C4-2B (cell line): ENCODE measurements at regions not wholly inside any gene's neighbourhood (a gene's known extent, or its start where the extent isn't known, plus 50 kb on each side); places are given as distances from the start of the nearest gene placed in this dataset.

ENCODE experiments used
- H3K27ac ChIP-seq: fragments of 450-650 bp; 2 replicates; pipeline ENCODE4 v1.5.1; 2017
- ZFX ChIP-seq: fragments of 450-650 bp; IDR thresholded peaks from 2 replicates; pipeline ENCODE4 v1.6.1; 2017
- TF ChIP-seq, protein P1 (sequence below): fragments of 450-650 bp; conservative IDR thresholded peaks from 2 replicates; pipeline ENCODE4 v1.5.1; 2017; ENCODE audit warnings: mild to moderate bottlenecking

DNA sequence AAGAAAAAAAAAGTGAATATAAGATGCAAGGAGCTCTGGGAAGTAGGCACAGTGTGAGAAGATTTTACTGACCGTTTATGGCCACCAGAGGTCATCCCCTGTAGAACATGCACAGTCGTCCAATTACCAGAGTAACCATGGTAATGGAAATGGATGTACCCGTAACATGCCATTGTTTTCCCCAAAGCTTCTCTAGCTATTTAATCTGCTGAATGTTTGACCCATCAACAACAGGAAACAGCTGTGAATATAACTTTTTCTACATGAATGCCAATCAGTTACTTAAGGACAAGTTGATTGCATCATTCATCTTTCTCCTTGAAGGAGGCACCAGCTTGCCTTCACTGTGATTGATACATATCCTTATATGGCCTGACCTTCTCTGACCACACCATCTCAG lies 1967.0 kb upstream of the CDH9 start:
- H3K27ac ChIP-seq: no peak overlapping the region
- TF ChIP-seq, protein P1, sequence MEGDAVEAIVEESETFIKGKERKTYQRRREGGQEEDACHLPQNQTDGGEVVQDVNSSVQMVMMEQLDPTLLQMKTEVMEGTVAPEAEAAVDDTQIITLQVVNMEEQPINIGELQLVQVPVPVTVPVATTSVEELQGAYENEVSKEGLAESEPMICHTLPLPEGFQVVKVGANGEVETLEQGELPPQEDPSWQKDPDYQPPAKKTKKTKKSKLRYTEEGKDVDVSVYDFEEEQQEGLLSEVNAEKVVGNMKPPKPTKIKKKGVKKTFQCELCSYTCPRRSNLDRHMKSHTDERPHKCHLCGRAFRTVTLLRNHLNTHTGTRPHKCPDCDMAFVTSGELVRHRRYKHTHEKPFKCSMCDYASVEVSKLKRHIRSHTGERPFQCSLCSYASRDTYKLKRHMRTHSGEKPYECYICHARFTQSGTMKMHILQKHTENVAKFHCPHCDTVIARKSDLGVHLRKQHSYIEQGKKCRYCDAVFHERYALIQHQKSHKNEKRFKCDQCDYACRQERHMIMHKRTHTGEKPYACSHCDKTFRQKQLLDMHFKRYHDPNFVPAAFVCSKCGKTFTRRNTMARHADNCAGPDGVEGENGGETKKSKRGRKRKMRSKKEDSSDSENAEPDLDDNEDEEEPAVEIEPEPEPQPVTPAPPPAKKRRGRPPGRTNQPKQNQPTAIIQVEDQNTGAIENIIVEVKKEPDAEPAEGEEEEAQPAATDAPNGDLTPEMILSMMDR: peak; percentile 68
- TF ChIP-seq ZFX: no peak

DNA sequence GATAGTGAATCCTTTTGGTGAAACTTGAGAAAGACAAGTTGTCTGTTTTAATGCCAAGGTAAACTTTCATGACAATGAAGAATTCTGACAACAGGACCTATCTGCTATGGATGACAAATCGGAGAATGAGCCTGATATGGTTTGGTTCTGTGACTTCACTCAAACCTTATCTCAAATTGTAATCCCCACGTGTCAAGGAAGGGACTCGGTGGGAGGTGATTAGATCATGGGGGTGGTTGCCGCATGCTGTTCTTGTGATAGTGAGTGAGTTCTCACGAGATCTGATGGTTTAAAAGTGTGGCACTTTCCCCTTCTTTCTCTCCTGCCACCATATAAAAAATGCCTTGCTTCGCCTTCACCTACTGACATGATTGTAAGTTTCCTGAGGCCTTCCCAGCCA lies 1964.1 kb upstream of the CDH9 start:
- no peak for TF ChIP-seq ZFX
- TF ChIP-seq, protein P1: no peak
- no peak overlapping the region for H3K27ac ChIP-seq

DNA sequence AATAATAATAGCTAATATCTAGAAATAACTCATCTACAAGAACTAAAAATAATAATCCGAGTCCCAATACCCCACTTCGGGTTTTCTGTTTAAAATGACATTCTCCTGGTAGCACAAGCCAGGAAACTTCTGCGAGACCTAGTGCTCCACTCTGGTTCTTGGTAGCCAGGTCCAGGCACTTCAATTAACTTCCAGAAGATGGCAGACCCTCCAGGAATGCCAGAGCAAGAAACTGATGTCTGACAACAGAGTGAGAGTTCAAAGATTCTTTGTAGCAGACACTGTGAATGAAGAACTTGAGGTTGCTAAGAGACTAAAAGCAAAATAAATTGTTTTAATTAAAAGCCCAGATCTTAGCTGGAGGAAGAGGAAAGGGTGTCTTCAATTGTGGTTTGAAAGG lies 1963.3 kb upstream of the CDH9 start:
- H3K27ac ChIP-seq: no peak overlapping the region
- no peak for TF ChIP-seq ZFX
- TF ChIP-seq, protein P1: peak; percentile 32

DNA sequence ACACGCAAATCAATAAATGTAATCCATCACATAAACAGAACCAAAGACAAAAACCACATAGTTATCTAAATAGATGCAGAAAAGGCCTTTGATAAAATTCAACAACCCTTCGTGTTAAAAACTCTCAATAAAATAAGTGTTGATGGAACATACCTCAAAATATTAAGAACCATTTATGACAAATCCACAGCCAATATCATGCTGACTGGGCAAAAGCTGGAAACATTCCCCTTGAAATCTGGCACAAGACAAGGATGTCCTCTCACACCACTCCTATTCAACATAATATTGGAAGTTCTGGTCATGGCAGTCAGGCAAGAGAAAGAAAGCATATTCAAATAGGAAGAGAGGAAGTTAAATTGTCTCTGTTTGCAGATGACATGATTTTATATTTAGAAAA lies 1946.3 kb upstream of the CDH9 start:
- H3K27ac ChIP-seq: no peak overlapping the region
- TF ChIP-seq ZFX: no peak
- TF ChIP-seq, protein P1: no peak

DNA sequence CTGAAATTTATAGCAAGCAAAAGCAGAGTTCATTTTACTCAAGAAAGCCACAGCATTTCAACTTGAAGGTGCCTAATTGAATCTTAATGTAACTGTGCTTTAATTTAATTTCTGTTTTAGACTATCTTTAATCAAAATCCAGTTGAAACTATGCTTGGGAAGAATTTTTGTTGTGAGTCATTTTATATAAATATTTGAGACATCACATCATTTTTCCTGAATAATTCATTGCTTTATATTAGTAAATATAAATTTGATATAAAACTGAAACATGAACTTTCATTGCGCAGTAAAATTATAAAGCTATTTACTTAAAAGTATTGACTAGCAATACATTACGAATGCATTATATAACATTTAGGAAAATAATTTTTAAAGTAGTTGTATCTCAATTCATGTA lies 1937.1 kb upstream of the CDH9 start:
- no peak overlapping the region for H3K27ac ChIP-seq
- TF ChIP-seq, protein P1: no peak
- TF ChIP-seq ZFX: no peak

DNA sequence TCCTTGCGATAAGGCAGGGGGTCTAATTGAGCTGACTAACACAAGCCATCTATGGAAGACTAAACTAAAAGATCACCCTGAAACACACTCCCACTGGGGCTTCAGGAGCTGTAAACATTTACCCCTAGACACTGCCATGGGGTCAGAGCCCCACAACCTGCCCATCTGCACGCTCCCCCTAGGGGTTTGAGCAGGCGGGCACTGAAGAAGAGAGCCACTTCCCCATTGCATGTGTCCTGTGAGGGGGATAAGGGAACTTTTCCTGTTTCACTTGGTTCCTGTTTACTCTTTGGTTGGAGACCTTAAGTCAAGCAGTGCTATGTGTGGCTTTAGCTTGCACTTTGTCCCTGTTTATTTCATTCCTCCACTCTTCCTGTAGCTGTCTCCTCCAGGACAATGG lies 1929.5 kb upstream of the CDH9 start:
- H3K27ac ChIP-seq: no peak overlapping the region
- TF ChIP-seq ZFX: no peak
- TF ChIP-seq, protein P1: no peak

DNA sequence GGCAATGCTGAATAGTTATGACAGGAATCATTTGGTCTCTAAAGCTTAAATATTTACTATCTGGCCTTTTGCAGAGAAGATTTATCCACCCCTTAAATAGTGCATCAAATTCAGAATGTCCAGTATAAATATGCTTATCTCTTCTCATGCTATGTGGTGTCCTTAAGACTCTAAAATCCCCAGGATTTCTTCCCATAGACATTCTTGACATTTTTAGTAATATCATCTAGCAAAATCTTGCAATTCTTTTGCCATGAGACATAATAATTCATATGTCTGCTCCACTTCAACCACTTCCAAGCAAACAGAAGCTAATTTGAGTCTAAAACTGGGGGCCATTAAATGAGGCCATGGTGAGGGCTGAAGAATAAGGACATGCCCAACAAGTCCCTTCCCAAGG lies 1923.4 kb upstream of the CDH9 start:
- TF ChIP-seq, protein P1: no peak
- TF ChIP-seq ZFX: no peak
- no peak overlapping the region for H3K27ac ChIP-seq
